OCI-LY1 (cell line): ENCODE measurements at regions not wholly inside any gene's neighbourhood (a gene's known extent, or its start where the extent isn't known, plus 50 kb on each side); places are given as distances from the start of the nearest gene placed in this dataset.

Source experiments
- H2AFZ ChIP-seq: fragments of 200-600 bp; sonication (generic), shearing (Covaris generic); 2 replicates; pipeline ENCODE4 v1.6.0; 2014; ENCODE audit warnings: antibody characterized with exemption, mild to moderate bottlenecking, low read length
- H3F3A ChIP-seq: fragments of 200-600 bp; sonication (generic), shearing (Covaris generic); 2 replicates; pipeline ENCODE4 v1.6.0; 2014; ENCODE audit warnings: mild to moderate bottlenecking, antibody characterized with exemption, low read length, moderate library complexity; ENCODE audit not compliant: insufficient read depth
- H3K27ac ChIP-seq: fragments of 200-600 bp; sonication (generic); 2 replicates; pipeline ENCODE4 v1.5.1; 2014; ENCODE audit warnings: low read length, mixed run types, mild to moderate bottlenecking, low read depth; ENCODE audit not compliant: poor library complexity, severe bottlenecking
- H3K27me3 ChIP-seq: fragments of 200-600 bp; sonication (generic); 2 replicates; pipeline ENCODE4 v1.6.0; 2014; ENCODE audit warnings: antibody characterized with exemption, mild to moderate bottlenecking, low read length, moderate library complexity; ENCODE audit not compliant: insufficient read depth
- H3K36me3 ChIP-seq: fragments of 200-600 bp; sonication (generic); 2 replicates; pipeline ENCODE4 v1.6.1; 2014; ENCODE audit warnings: mild to moderate bottlenecking, antibody characterized with exemption, low read length, moderate library complexity, mixed read lengths; ENCODE audit not compliant: insufficient read depth
- H3K4me1 ChIP-seq: fragments of 200-600 bp; sonication (generic); 2 replicates; pipeline ENCODE4 v1.5.1; 2014; ENCODE audit warnings: mild to moderate bottlenecking, low read length, moderate library complexity; ENCODE audit not compliant: insufficient read depth, severe bottlenecking
- H3K4me2 ChIP-seq: fragments of 200-600 bp; sonication (generic), shearing (Covaris generic); 2 replicates; pipeline ENCODE4 v1.6.1; 2014; ENCODE audit warnings: low read length
- H3K4me3 ChIP-seq: fragments of 200-600 bp; sonication (generic); 2 replicates; pipeline ENCODE4 v1.5.1; 2014; ENCODE audit warnings: low read length, low read depth, mild to moderate bottlenecking, mixed read lengths; ENCODE audit not compliant: poor library complexity, severe bottlenecking
- H3K79me2 ChIP-seq: fragments of 200-600 bp; shearing (Covaris generic); 2 replicates; pipeline ENCODE4 v1.6.1; 2016; ENCODE audit warnings: mixed run types, low read length, mixed read lengths; ENCODE audit not compliant: insufficient read depth
- H3K9ac ChIP-seq: fragments of 200-600 bp; sonication (generic), shearing (Covaris generic); 2 replicates; pipeline ENCODE4 v1.6.1; 2014; ENCODE audit warnings: mild to moderate bottlenecking, low read length, mixed read lengths
- H3K9me2 ChIP-seq: fragments of 200-600 bp; sonication (generic), shearing (Covaris generic); 2 replicates; pipeline ENCODE4 v1.6.1; 2014; ENCODE audit warnings: low read depth, mild to moderate bottlenecking, low read length, mixed read lengths
- H3K9me3 ChIP-seq: fragments of 200-600 bp; shearing (Covaris generic); 2 replicates; pipeline ENCODE4 v1.6.1; 2014; ENCODE audit warnings: low read length, mixed read lengths
- H4K20me1 ChIP-seq: fragments of 200-600 bp; sonication (generic), shearing (Covaris generic); 2 replicates; pipeline ENCODE4 v1.6.0; 2016; ENCODE audit warnings: mild to moderate bottlenecking, low read length; ENCODE audit not compliant: insufficient read depth
- CTCF ChIP-seq: fragments of 200-600 bp; sonication (generic), shearing (Covaris generic); IDR thresholded peaks from 2 replicates; pipeline ENCODE4 v1.5.1; 2017; ENCODE audit warnings: mild to moderate bottlenecking, antibody characterized with exemption, low read length, moderate library complexity, mixed read lengths
- EZH2 ChIP-seq: fragments of 200-600 bp; sonication (generic), shearing (Covaris generic); IDR thresholded peaks from 2 replicates; pipeline ENCODE4 v1.8.0; 2017; ENCODE audit warnings: borderline replicate concordance, mixed run types, mild to moderate bottlenecking, antibody characterized with exemption, low read length, moderate library complexity, mixed read lengths

- Histone ChIP-seq H3K27ac (no peak overlapping the region), H3K27me3 (no peaks in the 10 kb centered on the region), H3F3A (no peaks in the 10 kb centered on the region), H3K4me2 (peak overlapping the region; percentile 74), H3K4me1 (peaks cover 23% of the 10 kb centered on the region), H2AFZ (no peak overlapping the region), H3K4me3 (peak overlapping the region; percentile 61), H3K9me2 (no peaks in the 10 kb centered on the region), H3K9ac (peak overlapping the region; percentile 68), H3K9me3 (no peaks in the 10 kb centered on the region), H3K79me2 (no peaks in the 10 kb centered on the region), H4K20me1 (no peaks in the 10 kb centered on the region), H3K36me3 (peaks cover 5% of the 10 kb centered on the region; the same call in 1 of the 2 replicates)
- no peak for TF ChIP-seq EZH2
- no peak for TF ChIP-seq CTCF
Measured at GRCh38 chr17:409308-409847, 56.8 kb upstream of the RPH3AL start.

- Histone ChIP-seq H3K4me3 (no peak overlapping the region), H3F3A (no peaks in the 10 kb centered on the region), H3K36me3 (no peaks in the 10 kb centered on the region), H3K4me1 (peaks cover 6% of the 10 kb centered on the region), H3K9me3 (no peaks in the 10 kb centered on the region), H3K27ac (no peak overlapping the region), H4K20me1 (no peaks in the 10 kb centered on the region), H3K4me2 (no peak overlapping the region), H2AFZ (no peak overlapping the region), H3K79me2 (no peaks in the 10 kb centered on the region), H3K9ac (no peak overlapping the region), H3K27me3 (no peaks in the 10 kb centered on the region), H3K9me2 (no peaks in the 10 kb centered on the region)
- no peak for TF ChIP-seq EZH2
- no peak for TF ChIP-seq CTCF
Measured at GRCh38 chr17:404703-405102, 52.1 kb upstream of the RPH3AL start.
